GM23338 (cell line): ENCODE measurements at regions not wholly inside any gene's neighbourhood (a gene's known extent, or its start where the extent isn't known, plus 50 kb on each side); places are given as distances from the start of the nearest gene placed in this dataset.

Experiments
- EZH2phosphoT487 ChIP-seq: fragments of 200-600 bp; sonication (generic); IDR thresholded peaks from one replicate; pipeline ENCODE4 v1.8.1; 2018; ENCODE audit warnings: antibody characterized with exemption; ENCODE audit not compliant: unreplicated experiment
- JUNB ChIP-seq: IDR thresholded peaks from one replicate; pipeline ENCODE4 v1.6.1; 2016; ENCODE audit warnings: antibody characterized with exemption; ENCODE audit not compliant: unreplicated experiment
- POLR2AphosphoS5 ChIP-seq: IDR thresholded peaks from 2 replicates; pipeline ENCODE4 v1.6.1; 2016; ENCODE audit warnings: antibody characterized with exemption, low read depth
- STAT1 ChIP-seq: IDR thresholded peaks from one replicate; pipeline ENCODE4 v1.6.1; 2016; ENCODE audit warnings: antibody characterized with exemption; ENCODE audit not compliant: unreplicated experiment
- TF ChIP-seq, protein P1 (sequence below), 2 experiments: fragments of 200-600 bp in 1 of 2; sonication (generic) in 1 of 2; conservative IDR thresholded peaks; 2 replicates each; pipeline versions ENCODE4 v1.5.1 to v1.6.1; 2016 to 2017; ENCODE audit warnings: antibody characterized with exemption in 2 of 2, low read depth in 2 of 2, mild to moderate bottlenecking in 2 of 2, moderate library complexity in 1 of 2

DNA sequence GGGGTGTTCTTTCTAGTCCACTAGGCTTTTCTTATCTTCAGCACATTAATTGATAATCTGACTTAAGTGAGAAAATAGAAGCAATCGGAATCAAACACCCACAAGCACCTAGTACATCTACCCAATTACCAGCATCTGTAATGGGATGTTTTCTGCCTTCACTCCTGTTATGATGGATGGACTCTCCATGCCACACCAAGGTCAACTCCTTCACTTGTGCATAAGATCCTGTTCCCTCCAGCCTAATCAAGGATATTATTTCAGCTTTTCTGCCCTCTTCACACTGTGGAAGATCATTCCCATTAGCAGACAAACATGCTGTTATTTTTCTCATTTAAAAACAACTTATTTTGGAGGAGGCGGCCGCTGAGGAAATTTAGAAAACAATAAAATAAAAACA, 162.0 kb upstream of the EDIL3 start:
- TF ChIP-seq JUNB (no peak), POLR2AphosphoS5 (no peak), EZH2phosphoT487 (no peak), STAT1 (no peak)
- TF ChIP-seq, protein P1, sequence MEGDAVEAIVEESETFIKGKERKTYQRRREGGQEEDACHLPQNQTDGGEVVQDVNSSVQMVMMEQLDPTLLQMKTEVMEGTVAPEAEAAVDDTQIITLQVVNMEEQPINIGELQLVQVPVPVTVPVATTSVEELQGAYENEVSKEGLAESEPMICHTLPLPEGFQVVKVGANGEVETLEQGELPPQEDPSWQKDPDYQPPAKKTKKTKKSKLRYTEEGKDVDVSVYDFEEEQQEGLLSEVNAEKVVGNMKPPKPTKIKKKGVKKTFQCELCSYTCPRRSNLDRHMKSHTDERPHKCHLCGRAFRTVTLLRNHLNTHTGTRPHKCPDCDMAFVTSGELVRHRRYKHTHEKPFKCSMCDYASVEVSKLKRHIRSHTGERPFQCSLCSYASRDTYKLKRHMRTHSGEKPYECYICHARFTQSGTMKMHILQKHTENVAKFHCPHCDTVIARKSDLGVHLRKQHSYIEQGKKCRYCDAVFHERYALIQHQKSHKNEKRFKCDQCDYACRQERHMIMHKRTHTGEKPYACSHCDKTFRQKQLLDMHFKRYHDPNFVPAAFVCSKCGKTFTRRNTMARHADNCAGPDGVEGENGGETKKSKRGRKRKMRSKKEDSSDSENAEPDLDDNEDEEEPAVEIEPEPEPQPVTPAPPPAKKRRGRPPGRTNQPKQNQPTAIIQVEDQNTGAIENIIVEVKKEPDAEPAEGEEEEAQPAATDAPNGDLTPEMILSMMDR (conservative IDR thresholded peaks at IDR 0.05; ENCODE audit: low read depth in 2 of 2): no peak
